OCI-LY7 (cell line): ENCODE measurements at regions not wholly inside any gene's neighbourhood (a gene's known extent, or its start where the extent isn't known, plus 50 kb on each side); places are given as distances from the start of the nearest gene placed in this dataset.
A peak's percentile ranks its signal among the peaks of the same experiment; 100 is the strongest.

Experiments used
- BruUV-seq: library from RNA; stranded (reverse); fragments of 400-500 nt; replicated peaks from 2 replicates; lab custom pipeline; 2021; lab: Mats Ljungman, UMichigan
- CTCF ChIA-PET: fragments of 300-600 bp; sonication (Branson Sonifier 250); formaldehyde crosslinking; loops from one replicate; lab custom pipeline; 2022; ENCODE audit warnings: antibody characterized with exemption; ENCODE audit not compliant: unreplicated experiment; lab: Charles Lee
- POLR2A ChIA-PET: fragments of 300-600 bp; sonication (Branson Sonifier 250); formaldehyde crosslinking; loops from one replicate; lab custom pipeline; 2022; ENCODE audit warnings: antibody characterized with exemption; lab: Charles Lee
- DNase-seq: peaks from one replicate; pipeline ENCODE4 v3.0.0-alpha.2; 2015; ENCODE audit warnings: low spot score
- H2AFZ ChIP-seq: fragments of 200-600 bp; sonication (generic), shearing (Covaris generic); 2 replicates; pipeline ENCODE4 v1.6.1; 2014; ENCODE audit warnings: mild to moderate bottlenecking, antibody characterized with exemption, low read length, moderate library complexity
- H3K27ac ChIP-seq: fragments of 200-600 bp; sonication (generic); 2 replicates; pipeline ENCODE4 v1.5.1; 2014; ENCODE audit warnings: mixed run types, low read depth, mild to moderate bottlenecking, moderate library complexity, low read length, inconsistent platforms; ENCODE audit not compliant: poor library complexity, severe bottlenecking
- H3K36me3 ChIP-seq: fragments of 200-600 bp; sonication (generic); 2 replicates; pipeline ENCODE4 v1.6.1; 2014; ENCODE audit warnings: mild to moderate bottlenecking, antibody characterized with exemption, low read length, moderate library complexity, mixed read lengths; ENCODE audit not compliant: insufficient read depth
- H3K4me1 ChIP-seq: fragments of 200-600 bp; sonication (generic); 2 replicates; pipeline ENCODE4 v1.5.1; 2014; ENCODE audit warnings: mild to moderate bottlenecking, low read length; ENCODE audit not compliant: insufficient read depth, poor library complexity, severe bottlenecking
- H3K4me2 ChIP-seq: fragments of 200-600 bp; sonication (generic); 2 replicates; pipeline ENCODE4 v1.6.1; 2014; ENCODE audit warnings: mild to moderate bottlenecking, low read length
- H3K4me3 ChIP-seq: fragments of 200-600 bp; sonication (generic); 2 replicates; pipeline ENCODE4 v1.5.1; 2014; ENCODE audit warnings: mild to moderate bottlenecking, low read depth, low read length; ENCODE audit not compliant: poor library complexity, severe bottlenecking
- H3K79me2 ChIP-seq: fragments of 200-600 bp; sonication (generic); 2 replicates; pipeline ENCODE4 v1.6.1; 2016; ENCODE audit warnings: low read depth, mild to moderate bottlenecking, low read length, moderate library complexity, mixed read lengths; ENCODE audit not compliant: insufficient read depth
- H3K9me2 ChIP-seq: fragments of 200-600 bp; sonication (generic); 2 replicates; pipeline ENCODE4 v1.6.1; 2016; ENCODE audit warnings: mild to moderate bottlenecking, low read length, mixed read lengths; ENCODE audit not compliant: insufficient read depth
- H3K9me3 ChIP-seq: fragments of 200-600 bp; sonication (generic); 2 replicates; pipeline ENCODE4 v1.6.1; 2014; ENCODE audit warnings: mild to moderate bottlenecking, mixed run types, low read length, mixed read lengths
- H4K20me1 ChIP-seq: fragments of 200-600 bp; sonication (generic); 2 replicates; pipeline ENCODE4 v1.6.1; 2014; ENCODE audit warnings: mild to moderate bottlenecking, antibody characterized with exemption, low read length, moderate library complexity, mixed read lengths; ENCODE audit not compliant: insufficient read depth
- EZH2phosphoT487 ChIP-seq: fragments of 200-600 bp; sonication (generic); IDR thresholded peaks from 2 replicates; pipeline ENCODE4 v1.6.1; 2018; ENCODE audit warnings: low read depth, borderline replicate concordance, mild to moderate bottlenecking, mixed run types, antibody characterized with exemption, low read length, moderate library complexity, mixed read lengths
- intact Hi-C: fragments of 100-400 bp; cut with micrococcal nuclease; formaldehyde crosslinking; loops from one replicate; pipeline ENCODE4 v1.10.0; 2022; ENCODE audit not compliant: unreplicated experiment
- TF ChIP-seq, protein P1 (sequence below): fragments of 200-600 bp; sonication (generic); conservative IDR thresholded peaks from 2 replicates; pipeline ENCODE4 v1.5.1; 2014; ENCODE audit warnings: mild to moderate bottlenecking, antibody characterized with exemption, low read length, moderate library complexity, mixed read lengths

DNA sequence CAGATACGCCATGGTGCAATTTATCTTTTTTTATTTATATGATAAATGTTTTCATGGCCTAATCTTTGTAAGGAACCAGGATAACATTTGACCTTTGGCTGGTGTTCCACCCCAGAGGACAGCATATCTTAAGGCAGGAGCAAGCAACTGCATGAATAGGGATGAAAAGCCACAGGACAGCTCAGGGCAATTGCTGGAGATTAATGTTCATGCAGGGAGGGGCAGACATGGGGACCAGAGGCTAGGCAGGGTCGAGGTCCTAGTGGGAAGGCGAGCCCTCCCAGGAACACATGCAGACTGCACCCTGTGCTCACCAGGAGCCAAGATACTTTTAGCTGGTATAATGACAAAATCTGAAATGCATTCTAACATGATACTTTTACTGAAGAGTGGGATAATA lies 74.4 kb upstream of the HAO2 start:
- POLR2A ChIA-PET = interaction anchor here (1.2 kb wide), 2 partner anchors 65 to 153 kb away, joined by 3 to 4 read pairs; partner anchors contain the start of gene WARS2
- no peaks in the 10 kb centered on the region for H4K20me1 ChIP-seq

DNA sequence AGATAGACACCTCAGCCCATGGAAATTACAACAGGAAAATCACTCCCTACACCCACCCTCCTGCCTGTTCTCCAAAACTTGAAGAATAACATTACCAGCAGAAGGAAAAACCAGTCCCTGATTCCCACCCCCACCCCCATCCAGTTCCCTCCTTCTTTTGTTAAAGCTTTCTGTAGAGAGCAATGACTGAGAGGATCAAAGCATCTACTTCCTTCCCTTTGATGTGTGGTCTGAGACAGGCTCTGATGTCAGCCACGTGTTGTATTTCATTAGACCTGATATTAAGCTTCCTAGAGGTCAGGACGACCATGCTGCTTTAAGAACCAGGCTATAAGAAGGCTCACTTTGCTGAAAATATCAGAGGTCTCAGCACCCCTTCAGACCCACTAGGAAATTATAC lies 73.9 kb upstream of the HAO2 start:
- TF ChIP-seq EZH2phosphoT487 = no peak
- TF ChIP-seq, protein P1, sequence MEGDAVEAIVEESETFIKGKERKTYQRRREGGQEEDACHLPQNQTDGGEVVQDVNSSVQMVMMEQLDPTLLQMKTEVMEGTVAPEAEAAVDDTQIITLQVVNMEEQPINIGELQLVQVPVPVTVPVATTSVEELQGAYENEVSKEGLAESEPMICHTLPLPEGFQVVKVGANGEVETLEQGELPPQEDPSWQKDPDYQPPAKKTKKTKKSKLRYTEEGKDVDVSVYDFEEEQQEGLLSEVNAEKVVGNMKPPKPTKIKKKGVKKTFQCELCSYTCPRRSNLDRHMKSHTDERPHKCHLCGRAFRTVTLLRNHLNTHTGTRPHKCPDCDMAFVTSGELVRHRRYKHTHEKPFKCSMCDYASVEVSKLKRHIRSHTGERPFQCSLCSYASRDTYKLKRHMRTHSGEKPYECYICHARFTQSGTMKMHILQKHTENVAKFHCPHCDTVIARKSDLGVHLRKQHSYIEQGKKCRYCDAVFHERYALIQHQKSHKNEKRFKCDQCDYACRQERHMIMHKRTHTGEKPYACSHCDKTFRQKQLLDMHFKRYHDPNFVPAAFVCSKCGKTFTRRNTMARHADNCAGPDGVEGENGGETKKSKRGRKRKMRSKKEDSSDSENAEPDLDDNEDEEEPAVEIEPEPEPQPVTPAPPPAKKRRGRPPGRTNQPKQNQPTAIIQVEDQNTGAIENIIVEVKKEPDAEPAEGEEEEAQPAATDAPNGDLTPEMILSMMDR = no peak
- POLR2A ChIA-PET = interaction anchor here (0.6 to 1.2 kb wide), 4 partner anchors 13 to 154 kb away, joined by 3 to 4 read pairs (median 3); partner anchors contain the start of gene WARS2
- intact Hi-C loops = loop anchor here (2.0 kb wide), 1 partner anchor 62 kb away; no protein-coding TSS in a partner anchor

More for the DNA sequence above, 74.4 kb upstream of the HAO2 start:
- H3K4me2 ChIP-seq = no peak overlapping the region
- no peak overlapping the region for H3K4me3 ChIP-seq
- no TSS peak for BruUV-seq
- DNase-seq = no peak
- CTCF ChIA-PET = interaction anchor here (1.4 kb wide), 1 partner anchor 19 kb away, joined by 4 read pairs; no protein-coding TSS in a partner anchor
- no peaks in the 10 kb centered on the region for H3K9me2 ChIP-seq
- no peaks in the 10 kb centered on the region for H3K79me2 ChIP-seq
- H3K36me3 ChIP-seq = no peaks in the 10 kb centered on the region
- no peak for TF ChIP-seq EZH2phosphoT487
- TF ChIP-seq, protein P1 = no peak
- no peak overlapping the region for H2AFZ ChIP-seq
- intact Hi-C loops = loop anchor here (2.0 kb wide), 1 partner anchor 63 kb away; no protein-coding TSS in a partner anchor
- peaks cover 6% of the 10 kb centered on the region for H3K4me1 ChIP-seq
- H3K27ac ChIP-seq = no peak overlapping the region
- no peaks in the 10 kb centered on the region for H3K9me3 ChIP-seq

DNA sequence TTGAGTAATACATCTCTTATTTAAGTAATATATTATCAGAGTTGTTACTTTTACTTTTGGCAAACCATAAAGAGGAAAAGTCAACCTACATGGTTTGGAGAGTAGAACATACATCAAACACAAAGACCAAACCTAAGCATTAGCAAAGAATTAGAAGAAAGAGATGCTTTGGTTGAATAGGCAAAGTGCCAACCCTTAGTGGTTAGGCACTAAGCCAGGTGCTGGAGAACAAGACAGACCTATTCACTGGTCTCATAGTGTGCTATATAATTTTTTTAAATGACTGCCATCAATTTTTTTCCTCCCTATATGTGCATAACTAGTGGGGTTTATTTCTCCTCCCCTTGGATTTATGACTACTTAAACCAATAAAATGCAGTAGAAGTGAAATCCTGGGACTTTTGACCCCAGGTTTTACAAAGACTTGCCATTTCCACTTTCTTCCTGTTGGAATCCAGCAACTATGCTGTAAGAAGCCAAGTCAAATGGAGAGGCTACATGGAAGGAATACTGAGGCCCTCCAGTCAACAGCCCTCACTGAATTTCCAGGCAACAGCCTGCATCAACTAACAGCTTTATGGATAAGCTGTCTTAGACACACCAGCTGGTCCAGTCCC lies 69.8 kb upstream of the HAO2 start:
- H2AFZ ChIP-seq = no peak overlapping the region
- DNase-seq = no peak
- TF ChIP-seq, protein P1 = no peak
- no peak for TF ChIP-seq EZH2phosphoT487
- H3K4me2 ChIP-seq = no peak overlapping the region
- CTCF ChIA-PET = no interaction called here
- H4K20me1 ChIP-seq = no peaks in the 10 kb centered on the region
- no peaks in the 10 kb centered on the region for H3K9me3 ChIP-seq
- no peak overlapping the region for H3K27ac ChIP-seq
- no TSS peak for BruUV-seq
- intact Hi-C loops = no loop called here
- peaks cover 6% of the 10 kb centered on the region for H3K4me1 ChIP-seq
- no peak overlapping the region for H3K4me3 ChIP-seq
- POLR2A ChIA-PET = no interaction called here
- H3K79me2 ChIP-seq = no peaks in the 10 kb centered on the region
- no peaks in the 10 kb centered on the region for H3K9me2 ChIP-seq
- no peaks in the 10 kb centered on the region for H3K36me3 ChIP-seq

More for the DNA sequence above, 73.9 kb upstream of the HAO2 start:
- DNase-seq = peak; percentile 29
- Histone ChIP-seq H3K27ac (no peak overlapping the region), H3K79me2 (no peaks in the 10 kb centered on the region), H4K20me1 (no peaks in the 10 kb centered on the region), H3K9me3 (no peaks in the 10 kb centered on the region), H3K4me1 (peaks cover 6% of the 10 kb centered on the region), H2AFZ (0 out of 2 replicates have a peak overlapping the region, but pooled peaks have one; percentile 47), H3K4me3 (no peak overlapping the region), H3K36me3 (no peaks in the 10 kb centered on the region), H3K4me2 (no peak overlapping the region), H3K9me2 (no peaks in the 10 kb centered on the region)
- no TSS peak for BruUV-seq
- CTCF ChIA-PET = interaction anchor here (0.5 to 1.4 kb wide), 2 partner anchors 20 to 393 kb away, joined by 3 to 4 read pairs; no protein-coding TSS in a partner anchor
